Thoracic aorta (tissue), 2 donors: ENCODE measurements at regions not wholly inside any gene's neighbourhood (a gene's known extent, or its start where the extent isn't known, plus 50 kb on each side); places are given as distances from the start of the nearest gene placed in this dataset.
"Not testable (repeated sequence)": the region's sequence is repeated elsewhere in the genome, so short reads cannot be mapped to it uniquely, and the experiment has no call there.

Experiments used
- ATAC-seq: fragments of 150-250 bp; one replicate; pipeline ENCODE4 v1.8.0; 2017; ENCODE audit warnings: low read depth; ENCODE audit not compliant: insufficient number of reproducible peaks, low FRiP score
- DNase-seq: peaks from one replicate; pipeline ENCODE4 v3.0.0-alpha.2; 2020; ENCODE audit warnings: low spot score
- H3K27ac ChIP-seq, 2 donors: fragments of 200-600 bp; sonication (generic); 1 replicate in 1 of 2; 2 replicates in 1 of 2; pipeline ENCODE4 v1.5.1; 2016; ENCODE audit warnings: mild to moderate bottlenecking in 2 of 2, moderate library complexity in 2 of 2
- H3K27me3 ChIP-seq: fragments of 200-600 bp; sonication (generic); replicated peaks from 2 replicates; pipeline ENCODE4 v1.6.0; 2016; ENCODE audit warnings: mild to moderate bottlenecking; ENCODE audit not compliant: insufficient read depth
- H3K36me3 ChIP-seq: fragments of 200-600 bp; sonication (generic); one replicate; pipeline ENCODE4 v1.5.1; 2016
- H3K4me1 ChIP-seq, 2 donors: fragments of 200-600 bp; sonication (generic); 1 replicate in 1 of 2; 2 replicates in 1 of 2; pipeline versions ENCODE4 v1.5.1 to v1.6.0; 2016; ENCODE audit warnings: low read depth in 2 of 2, mild to moderate bottlenecking in 1 of 2; ENCODE audit not compliant: control insufficient read depth in 1 of 2
- H3K4me3 ChIP-seq: fragments of 200-600 bp; sonication (generic); 2 replicates; pipeline ENCODE4 v1.5.1; 2016; ENCODE audit warnings: mild to moderate bottlenecking
- H3K9me3 ChIP-seq: fragments of 200-600 bp; sonication (generic); 2 replicates; pipeline ENCODE4 v1.5.1; 2016
- TF ChIP-seq, protein P1 (sequence below): fragments of 200-600 bp; sonication (generic); IDR thresholded peaks from one replicate; pipeline ENCODE4 v1.5.1; 2019; ENCODE audit warnings: antibody characterized with exemption

DNA sequence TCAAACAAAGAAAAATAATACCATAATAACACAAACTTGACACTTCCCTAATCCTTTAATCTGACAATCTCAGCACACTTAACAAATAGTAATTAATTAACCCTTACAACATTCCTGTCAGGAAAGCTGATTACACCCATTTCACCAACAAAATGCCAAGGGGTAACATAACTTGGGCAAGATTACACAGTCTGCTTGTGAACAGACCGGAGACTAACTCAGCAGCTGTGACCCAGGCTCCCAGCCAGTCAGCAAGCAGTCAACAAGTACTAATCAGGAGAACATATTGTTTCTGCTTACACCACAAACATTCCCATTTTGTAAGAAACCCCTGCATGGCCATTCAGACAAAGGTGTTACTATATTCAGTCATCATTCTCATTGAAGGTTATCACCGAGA lies 592.5 kb upstream of the FLRT2 start:
- Histone ChIP-seq H3K4me1 (no peaks in the 10 kb centered on the region), H3K27ac (no peak overlapping the region), H3K9me3 (no peaks in the 10 kb centered on the region), H3K36me3 (no peaks in the 10 kb centered on the region), H3K4me3 (no peak overlapping the region), H3K27me3 (no peaks in the 10 kb centered on the region)
- TF ChIP-seq, protein P1, sequence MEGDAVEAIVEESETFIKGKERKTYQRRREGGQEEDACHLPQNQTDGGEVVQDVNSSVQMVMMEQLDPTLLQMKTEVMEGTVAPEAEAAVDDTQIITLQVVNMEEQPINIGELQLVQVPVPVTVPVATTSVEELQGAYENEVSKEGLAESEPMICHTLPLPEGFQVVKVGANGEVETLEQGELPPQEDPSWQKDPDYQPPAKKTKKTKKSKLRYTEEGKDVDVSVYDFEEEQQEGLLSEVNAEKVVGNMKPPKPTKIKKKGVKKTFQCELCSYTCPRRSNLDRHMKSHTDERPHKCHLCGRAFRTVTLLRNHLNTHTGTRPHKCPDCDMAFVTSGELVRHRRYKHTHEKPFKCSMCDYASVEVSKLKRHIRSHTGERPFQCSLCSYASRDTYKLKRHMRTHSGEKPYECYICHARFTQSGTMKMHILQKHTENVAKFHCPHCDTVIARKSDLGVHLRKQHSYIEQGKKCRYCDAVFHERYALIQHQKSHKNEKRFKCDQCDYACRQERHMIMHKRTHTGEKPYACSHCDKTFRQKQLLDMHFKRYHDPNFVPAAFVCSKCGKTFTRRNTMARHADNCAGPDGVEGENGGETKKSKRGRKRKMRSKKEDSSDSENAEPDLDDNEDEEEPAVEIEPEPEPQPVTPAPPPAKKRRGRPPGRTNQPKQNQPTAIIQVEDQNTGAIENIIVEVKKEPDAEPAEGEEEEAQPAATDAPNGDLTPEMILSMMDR: no peak
- ATAC-seq: no peak
- no peak for DNase-seq

DNA sequence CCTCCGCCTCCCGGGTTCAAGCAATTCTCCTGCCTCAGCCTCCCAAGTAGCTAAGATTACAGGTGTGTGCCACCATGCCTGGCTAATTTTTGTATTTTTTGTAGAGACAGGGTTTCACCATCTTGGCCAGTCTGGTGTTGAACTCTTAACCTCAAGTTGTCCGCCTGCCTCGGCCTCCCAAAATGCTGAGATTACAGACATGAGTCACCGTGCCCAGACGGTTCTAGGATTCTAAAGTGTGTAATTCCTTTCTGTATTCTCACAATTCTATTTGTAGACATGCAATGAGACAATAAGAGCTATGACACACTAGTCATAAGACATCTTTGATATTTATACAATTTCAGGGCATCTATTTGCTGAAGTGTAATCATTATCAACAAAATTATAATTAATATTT lies 585.0 kb upstream of the FLRT2 start:
- H3K4me1 ChIP-seq, ATAC-seq, H3K27ac ChIP-seq, H3K9me3 ChIP-seq, DNase-seq, H3K27me3 ChIP-seq, H3K4me3 ChIP-seq, H3K36me3 ChIP-seq: not testable (repeated sequence)

- Histone ChIP-seq H3K27ac (no peak overlapping the region), H3K36me3 (no peaks in the 10 kb centered on the region), H3K27me3 (no peaks in the 10 kb centered on the region), H3K4me1 (no peaks in the 10 kb centered on the region), H3K9me3 (no peaks in the 10 kb centered on the region), H3K4me3 (no peak overlapping the region)
- no peak for DNase-seq
- no peak for ATAC-seq
- TF ChIP-seq, protein P1: no peak
Measured at GRCh38 chr14:84959851-84960520, 570.0 kb upstream of the FLRT2 start.

DNA sequence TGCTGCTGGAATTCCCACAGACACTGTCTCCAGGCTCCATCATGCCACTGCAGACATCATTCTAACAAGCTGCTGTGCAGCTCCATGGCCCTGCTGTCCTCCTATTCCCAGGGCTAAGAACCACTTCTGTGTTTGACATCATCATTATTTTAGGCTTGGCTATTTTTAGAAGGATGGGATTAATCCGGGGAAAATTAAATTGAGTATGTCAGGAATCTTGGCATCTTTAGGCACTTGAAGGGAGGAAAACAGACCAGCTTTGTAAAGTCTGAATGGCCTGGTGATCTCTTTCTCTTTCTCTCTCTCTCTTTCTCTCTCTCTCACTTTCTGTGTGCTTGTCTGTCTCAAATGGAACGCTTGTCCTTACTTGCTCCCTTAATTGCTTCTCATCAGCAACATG lies 568.3 kb upstream of the FLRT2 start:
- no peak for DNase-seq
- H3K4me1 ChIP-seq: no peaks in the 10 kb centered on the region
- H3K27ac ChIP-seq: no peak overlapping the region
- no peak overlapping the region for H3K4me3 ChIP-seq
- H3K9me3 ChIP-seq: no peaks in the 10 kb centered on the region
- H3K36me3 ChIP-seq: no peaks in the 10 kb centered on the region
- TF ChIP-seq, protein P1: no peak
- ATAC-seq: no peak
- no peaks in the 10 kb centered on the region for H3K27me3 ChIP-seq

GRCh38 chr14:84963518-84963917 lies 566.4 kb upstream of the FLRT2 start:
- H3K4me3 ChIP-seq: no peak overlapping the region
- H3K27me3 ChIP-seq: no peaks in the 10 kb centered on the region
- no peaks in the 10 kb centered on the region for H3K36me3 ChIP-seq
- H3K27ac ChIP-seq: no peak overlapping the region
- TF ChIP-seq, protein P1: no peak
- ATAC-seq: no peak
- no peaks in the 10 kb centered on the region for H3K9me3 ChIP-seq
- no peaks in the 10 kb centered on the region for H3K4me1 ChIP-seq
- DNase-seq: no peak

- TF ChIP-seq, protein P1: no peak
- H3K36me3 ChIP-seq: no peaks in the 10 kb centered on the region
- ATAC-seq: no peak
- H3K4me1 ChIP-seq: no peaks in the 10 kb centered on the region
- H3K27ac ChIP-seq: no peak overlapping the region
- no peaks in the 10 kb centered on the region for H3K9me3 ChIP-seq
- no peak for DNase-seq
- H3K4me3 ChIP-seq: no peak overlapping the region
- H3K27me3 ChIP-seq: no peaks in the 10 kb centered on the region
Measured at GRCh38 chr14:84965279-84965678, 564.7 kb upstream of the FLRT2 start.
